ENCODE measurements at regions not wholly inside any gene's neighbourhood (a gene's known extent, or its start where the extent isn't known, plus 50 kb on each side); places are given as distances from the start of the nearest gene placed in this dataset.

- no peak for DNase-seq (ENCODE audit: low spot score)
Measured at GRCh38 chr12:127533353-127533752, 733.6 kb upstream of the TMEM132C start.

GRCh38 chr12:127536833-127537428 is 730.0 kb upstream of the TMEM132C start:
- DNase-seq (ENCODE audit: low spot score): no peak

- no peak for DNase-seq (ENCODE audit: low spot score)
Measured at GRCh38 chr12:127538316-127538715, 728.7 kb upstream of the TMEM132C start.

- no peak for DNase-seq (ENCODE audit: low spot score)
Measured at GRCh38 chr12:127539226-127539858, 727.6 kb upstream of the TMEM132C start.

- no peak for DNase-seq (ENCODE audit: low spot score)
Measured at GRCh38 chr12:127542391-127542790, 724.6 kb upstream of the TMEM132C start.

GRCh38 chr12:127542931-127543330 is 724.0 kb upstream of the TMEM132C start:
- no peak for DNase-seq (ENCODE audit: low spot score)

GRCh38 chr12:127546721-127547505 is 720.1 kb upstream of the TMEM132C start:
- DNase-seq (ENCODE audit: low spot score): no peak

- no peak for DNase-seq (ENCODE audit: low spot score)
Measured at GRCh38 chr12:127548123-127548553, 718.8 kb upstream of the TMEM132C start.

- DNase-seq (ENCODE audit: low spot score): no peak
Measured at GRCh38 chr12:127550271-127550670, 716.7 kb upstream of the TMEM132C start.

GRCh38 chr12:127552838-127553237 is 714.1 kb upstream of the TMEM132C start:
- DNase-seq (ENCODE audit: low spot score): no peak

GRCh38 chr12:127555071-127555470 is 711.9 kb upstream of the TMEM132C start:
- DNase-seq (ENCODE audit: low spot score): no peak

- no peak for DNase-seq (ENCODE audit: low spot score)
Measured at GRCh38 chr12:127556231-127556886, 710.6 kb upstream of the TMEM132C start.

- no peak for DNase-seq (ENCODE audit: low spot score)
Measured at GRCh38 chr12:127558361-127558760, 708.6 kb upstream of the TMEM132C start.

GRCh38 chr12:127559349-127560040 is 707.5 kb upstream of the TMEM132C start:
- DNase-seq (ENCODE audit: low spot score): no peak

- DNase-seq (ENCODE audit: low spot score): no peak
Measured at GRCh38 chr12:127560041-127560478, 706.9 kb upstream of the TMEM132C start.

- DNase-seq (ENCODE audit: low spot score): no peak
Measured at GRCh38 chr12:127562816-127563215, 704.2 kb upstream of the TMEM132C start.

- no peak for DNase-seq (ENCODE audit: low spot score)
Measured at GRCh38 chr12:127565241-127565640, 701.7 kb upstream of the TMEM132C start.

- no peak for DNase-seq (ENCODE audit: low spot score)
Measured at GRCh38 chr12:127567531-127567930, 699.4 kb upstream of the TMEM132C start.

GRCh38 chr12:127570387-127570786 is 696.6 kb upstream of the TMEM132C start:
- DNase-seq (ENCODE audit: low spot score): no peak

- DNase-seq (ENCODE audit: low spot score): no peak
Measured at GRCh38 chr12:127570793-127571360, 696.1 kb upstream of the TMEM132C start.

- no peak for DNase-seq (ENCODE audit: low spot score)
Measured at GRCh38 chr12:127571578-127571977, 695.4 kb upstream of the TMEM132C start.

- no peak for DNase-seq (ENCODE audit: low spot score)
Measured at GRCh38 chr12:127579446-127579845, 687.5 kb upstream of the TMEM132C start.

Data from hematopoietic multipotent progenitor cell treated with erythropoietin and hydrocortisone succinate and interleukin-3 and kit ligand, for 17 days (in vitro differentiated cells).